Myocyte (in vitro differentiated cells): ENCODE measurements at regions not wholly inside any gene's neighbourhood (a gene's known extent, or its start where the extent isn't known, plus 50 kb on each side); places are given as distances from the start of the nearest gene placed in this dataset.
"Not testable (repeated sequence)": the region's sequence is repeated elsewhere in the genome, so short reads cannot be mapped to it uniquely, and the experiment has no call there.

Experiments used
- DNase-seq: peaks from one replicate; pipeline ENCODE4 v3.0.0-alpha.2; 2012; ENCODE audit warnings: low read depth

DNA sequence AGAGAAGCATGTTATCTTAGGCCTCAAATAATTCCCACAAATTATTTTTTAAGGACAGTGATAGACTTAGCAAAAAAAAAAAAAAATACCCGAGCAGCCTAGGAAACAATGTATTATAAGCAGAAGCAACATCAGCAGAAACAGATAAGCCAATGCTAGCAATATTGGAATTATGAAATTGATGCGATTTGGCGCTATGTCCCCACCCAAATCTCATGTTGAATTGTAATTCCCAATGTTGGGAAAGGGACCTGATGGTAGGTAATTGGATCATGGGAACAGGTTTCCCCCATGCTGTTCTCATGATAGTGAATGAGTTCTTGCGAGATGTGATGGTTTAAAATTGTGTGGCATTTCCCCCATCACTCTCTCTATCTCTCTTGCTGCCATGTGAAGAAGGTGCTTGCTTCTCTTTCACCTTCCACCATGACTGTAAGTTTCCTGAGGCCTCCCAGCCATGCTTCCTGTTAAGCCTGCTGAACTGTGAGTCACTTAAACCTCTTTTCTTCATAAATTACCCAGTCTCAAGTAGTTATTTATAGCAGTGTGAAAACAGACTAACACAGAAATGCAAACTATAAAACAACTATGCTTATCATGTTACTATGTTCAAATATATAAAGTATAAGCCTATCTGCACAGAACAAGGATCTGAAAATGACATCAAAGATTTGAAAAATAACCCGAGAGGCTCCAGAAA lies 75.6 kb upstream of the HIVEP3 start:
- DNase-seq, result no peak

- no peak for DNase-seq
These were observed 64.7 kb upstream of the HIVEP3 start for GRCh38 chr1:41983451-41983850.

DNA sequence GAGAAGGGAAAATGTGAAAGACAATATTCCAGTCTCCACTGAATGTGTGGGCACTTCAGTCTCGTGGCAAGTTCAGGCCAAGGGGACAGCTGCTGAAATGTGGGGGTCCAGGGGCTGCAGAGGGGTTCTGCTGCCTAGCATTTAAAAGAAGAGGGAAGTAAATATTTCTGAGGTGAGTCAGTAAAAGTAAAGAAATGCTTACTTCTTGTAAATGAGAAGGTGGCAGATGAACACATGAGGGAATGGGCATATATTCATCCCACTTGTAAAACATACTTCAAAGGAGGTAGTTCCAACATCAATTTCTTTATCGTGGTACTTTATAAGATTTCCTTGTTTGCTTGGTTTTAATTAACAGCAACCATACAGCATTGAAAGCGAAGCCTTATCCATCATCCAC lies 63.1 kb upstream of the HIVEP3 start:
- no peak for DNase-seq

DNA sequence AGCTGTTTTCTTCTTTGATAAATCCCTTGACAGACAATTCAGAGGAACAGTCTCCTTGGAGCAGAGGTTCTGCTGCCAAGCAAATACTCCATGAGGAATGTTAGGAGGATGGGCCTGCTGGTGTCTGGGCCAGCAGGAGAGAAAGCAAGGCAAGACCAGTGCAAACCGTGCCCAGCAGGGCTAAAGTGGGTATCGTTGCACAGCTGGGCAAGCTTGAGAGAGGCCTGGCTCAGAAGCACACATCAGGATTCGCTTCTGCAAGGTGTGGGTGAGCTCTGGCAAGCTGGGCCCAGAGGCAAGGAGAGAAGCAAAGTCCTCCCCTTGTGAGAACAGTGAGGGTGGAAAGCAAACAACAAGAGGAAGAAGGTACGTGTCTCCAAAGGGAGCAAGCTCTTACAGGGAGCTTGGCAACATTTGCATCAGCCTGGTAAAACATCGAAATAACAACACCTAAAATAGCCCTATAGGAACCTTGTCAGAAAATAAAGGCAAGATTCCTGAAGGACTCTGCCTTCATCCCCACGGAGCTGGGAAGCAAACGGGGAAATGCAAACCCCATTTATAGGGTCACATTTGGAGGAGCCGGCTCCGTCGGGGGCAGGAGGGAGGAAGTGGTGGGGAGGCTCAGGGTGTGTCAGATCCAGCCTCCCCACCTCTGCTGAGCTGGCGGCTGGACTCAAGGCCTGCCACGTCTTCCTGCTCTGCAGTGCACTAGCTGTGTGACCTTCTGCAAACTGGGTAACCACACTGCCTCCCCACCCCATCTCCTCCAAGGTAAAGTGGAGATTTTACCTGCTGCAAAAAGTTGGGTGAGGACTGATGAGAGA lies 62.3 kb upstream of the HIVEP3 start:
- DNase-seq, result no peak

- DNase-seq, result no peak
These were observed 60.3 kb upstream of the HIVEP3 start for GRCh38 chr1:41978986-41979385.

- DNase-seq, result no peak
These were observed 58.6 kb upstream of the HIVEP3 start for GRCh38 chr1:41977326-41977725.

DNA sequence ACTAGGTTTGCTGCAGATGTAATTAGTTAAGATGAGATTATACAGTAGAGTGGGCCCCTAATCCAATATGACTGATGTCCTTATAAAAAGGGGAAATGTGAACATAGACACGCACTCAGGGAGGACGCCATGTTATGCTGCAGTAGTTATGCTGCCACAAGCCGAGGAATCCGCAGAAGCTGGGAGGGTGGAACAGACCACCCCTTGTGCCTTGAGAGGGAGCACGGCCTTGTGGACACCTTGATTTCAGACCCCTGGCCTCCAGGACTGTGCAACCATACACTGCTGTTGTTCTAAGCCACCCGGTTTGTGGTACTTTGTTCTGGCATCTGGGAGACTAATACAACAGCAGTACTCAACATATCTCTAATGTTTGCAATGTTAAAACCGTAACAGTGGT lies 57.9 kb upstream of the HIVEP3 start:
- DNase-seq, result no peak

DNA sequence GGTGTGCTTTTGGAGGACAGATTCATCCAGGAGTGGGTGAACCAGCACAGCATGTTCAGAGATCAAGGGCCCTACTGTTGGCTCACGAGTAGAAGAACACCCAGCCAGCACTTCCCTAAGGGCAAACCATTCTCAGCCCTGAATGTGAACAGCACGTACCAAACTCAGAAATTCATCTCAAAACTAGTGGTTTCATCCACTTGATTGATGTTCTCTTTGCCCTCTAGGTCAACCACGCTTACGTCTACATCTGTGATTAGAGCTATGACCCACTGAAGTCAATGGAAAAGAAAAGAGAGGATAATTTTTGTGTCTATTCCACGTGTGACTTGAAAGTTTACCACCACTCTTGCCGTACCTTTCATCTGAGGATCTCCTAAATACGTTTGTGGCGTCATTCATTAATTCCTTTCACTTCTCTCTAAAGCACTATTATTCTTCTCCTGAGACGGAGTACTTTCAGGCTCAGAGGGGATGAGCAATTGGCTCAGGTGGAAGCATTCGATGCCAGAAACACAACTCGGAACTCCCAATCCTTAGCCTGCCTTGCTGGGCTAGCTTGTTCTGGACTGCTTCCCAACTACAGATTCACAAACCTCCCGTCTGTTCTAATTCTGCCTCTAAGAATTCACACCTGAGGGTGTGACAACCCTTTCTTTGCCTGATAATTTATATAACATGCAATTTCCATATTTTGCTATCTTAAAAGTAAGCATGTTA lies 57.3 kb upstream of the HIVEP3 start:
- DNase-seq, result no peak

DNA sequence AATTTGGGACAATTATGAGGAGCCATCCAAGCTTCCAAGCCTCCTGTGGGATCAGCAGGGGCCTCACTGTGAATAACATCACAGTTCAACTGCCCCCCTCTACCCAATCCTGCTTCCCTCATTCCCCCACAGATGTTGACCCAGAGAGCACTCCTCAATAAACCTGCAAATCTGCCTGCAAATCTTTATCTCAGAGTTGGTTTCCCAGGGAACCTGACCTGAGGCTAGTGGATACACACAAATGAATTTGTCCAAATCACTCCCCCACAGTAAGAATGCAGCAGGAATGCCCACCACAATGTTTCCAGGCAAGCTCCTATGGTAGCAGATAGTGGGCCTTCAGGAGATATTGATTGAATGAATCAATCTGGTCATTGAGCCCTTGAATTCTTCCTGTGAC lies 56.4 kb upstream of the HIVEP3 start:
- DNase-seq, result no peak

GRCh38 chr1:41968557-41968956 lies 49.8 kb upstream of the HIVEP3 start:
- not testable (repeated sequence) for DNase-seq
